ENCODE measurements at regions not wholly inside any gene's neighbourhood (a gene's known extent, or its start where the extent isn't known, plus 50 kb on each side); places are given as distances from the start of the nearest gene placed in this dataset.
"Not testable (repeated sequence)": the region's sequence is repeated elsewhere in the genome, so short reads cannot be mapped to it uniquely, and the experiment has no call there.

DNA sequence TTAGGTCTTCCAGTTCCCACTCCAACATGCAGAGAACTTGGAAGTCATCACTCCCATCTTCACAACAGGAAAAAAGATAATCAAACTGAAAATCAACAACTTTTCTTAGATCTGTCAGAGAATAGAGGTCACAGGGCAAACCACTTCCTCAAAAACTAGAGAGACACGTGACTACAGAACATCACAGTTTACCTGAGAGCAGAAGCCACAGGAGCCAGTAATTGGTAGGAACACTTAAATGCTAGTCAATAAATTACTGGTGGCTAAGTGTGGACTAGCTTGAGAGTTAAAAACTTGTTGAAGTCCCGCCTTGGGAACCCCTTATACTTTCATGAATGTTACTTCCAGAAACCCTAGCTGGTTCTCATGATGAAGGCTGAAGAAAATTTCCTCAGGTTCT, 81.1 kb downstream of the THSD1 start:
- H3K27ac Mint-ChIP-seq (ENCODE audit: unreplicated experiment); DNase-seq (ENCODE audit: low spot score); H3K36me3 Mint-ChIP-seq (ENCODE audit: low read depth); H3K4me3 Mint-ChIP-seq (ENCODE audit: unreplicated experiment); H3K9me3 Mint-ChIP-seq (ENCODE audit: low read depth); H3K4me1 Mint-ChIP-seq (ENCODE audit: low read depth): not testable (repeated sequence)
- H3K27me3 Mint-ChIP-seq (ENCODE audit: low read depth) = peaks cover 19% of the 10 kb centered on the region

DNA sequence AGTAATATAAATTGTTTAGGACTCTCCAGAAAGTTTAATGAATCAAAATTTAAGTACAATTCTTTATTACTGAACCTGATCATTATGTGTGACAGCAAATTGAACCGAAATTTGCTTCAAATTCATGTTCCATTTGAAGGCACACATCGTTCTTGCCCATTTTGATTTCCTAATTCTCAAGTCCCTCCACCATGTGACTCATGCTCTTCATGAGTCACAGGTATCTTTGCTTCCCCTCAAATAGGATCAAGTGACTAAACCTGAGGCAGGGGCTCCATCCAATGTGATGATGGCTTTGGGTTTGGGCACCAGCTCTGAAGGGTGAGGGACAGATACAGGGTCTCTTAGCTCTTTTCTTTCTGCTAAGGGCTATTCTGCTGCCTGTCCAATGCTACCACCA, 86.1 kb downstream of the THSD1 start:
- no peaks in the 10 kb centered on the region for H3K4me1 Mint-ChIP-seq (ENCODE audit: low read depth)
- peaks cover 36% of the 10 kb centered on the region for H3K27me3 Mint-ChIP-seq (ENCODE audit: low read depth)
- no peaks in the 10 kb centered on the region for H3K36me3 Mint-ChIP-seq (ENCODE audit: low read depth)
- H3K4me3 Mint-ChIP-seq (ENCODE audit: unreplicated experiment) = no peak overlapping the region
- TF ChIP-seq, protein P1, sequence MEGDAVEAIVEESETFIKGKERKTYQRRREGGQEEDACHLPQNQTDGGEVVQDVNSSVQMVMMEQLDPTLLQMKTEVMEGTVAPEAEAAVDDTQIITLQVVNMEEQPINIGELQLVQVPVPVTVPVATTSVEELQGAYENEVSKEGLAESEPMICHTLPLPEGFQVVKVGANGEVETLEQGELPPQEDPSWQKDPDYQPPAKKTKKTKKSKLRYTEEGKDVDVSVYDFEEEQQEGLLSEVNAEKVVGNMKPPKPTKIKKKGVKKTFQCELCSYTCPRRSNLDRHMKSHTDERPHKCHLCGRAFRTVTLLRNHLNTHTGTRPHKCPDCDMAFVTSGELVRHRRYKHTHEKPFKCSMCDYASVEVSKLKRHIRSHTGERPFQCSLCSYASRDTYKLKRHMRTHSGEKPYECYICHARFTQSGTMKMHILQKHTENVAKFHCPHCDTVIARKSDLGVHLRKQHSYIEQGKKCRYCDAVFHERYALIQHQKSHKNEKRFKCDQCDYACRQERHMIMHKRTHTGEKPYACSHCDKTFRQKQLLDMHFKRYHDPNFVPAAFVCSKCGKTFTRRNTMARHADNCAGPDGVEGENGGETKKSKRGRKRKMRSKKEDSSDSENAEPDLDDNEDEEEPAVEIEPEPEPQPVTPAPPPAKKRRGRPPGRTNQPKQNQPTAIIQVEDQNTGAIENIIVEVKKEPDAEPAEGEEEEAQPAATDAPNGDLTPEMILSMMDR (IDR thresholded peaks at IDR 0.05) = no peak
- no peaks in the 10 kb centered on the region for H3K9me3 Mint-ChIP-seq (ENCODE audit: low read depth)
- H3K27ac Mint-ChIP-seq (ENCODE audit: unreplicated experiment) = no peak overlapping the region
- DNase-seq (ENCODE audit: low spot score) = no peak

DNA sequence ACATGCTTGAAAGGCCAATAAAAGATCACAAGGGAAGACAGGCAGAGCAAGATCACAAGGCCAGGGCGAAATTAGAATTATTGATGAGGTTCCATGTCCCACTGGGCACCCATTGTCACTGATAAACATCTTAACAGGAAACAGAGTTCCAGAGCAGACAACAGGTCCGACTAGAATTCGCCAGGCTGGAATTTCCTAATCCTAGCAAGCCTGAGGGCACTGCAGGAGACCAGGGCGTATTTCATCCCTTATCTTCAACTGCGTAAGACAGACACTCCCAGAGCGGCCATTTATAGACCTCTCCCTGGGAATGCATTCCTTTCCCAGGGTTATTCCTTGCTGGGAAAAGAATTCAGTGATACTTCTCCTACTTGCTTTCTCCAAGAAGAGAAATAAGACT, 96.1 kb downstream of the THSD1 start:
- DNase-seq (ENCODE audit: low spot score); H3K4me1 Mint-ChIP-seq (ENCODE audit: low read depth); H3K27ac Mint-ChIP-seq (ENCODE audit: unreplicated experiment): not testable (repeated sequence)

DNA sequence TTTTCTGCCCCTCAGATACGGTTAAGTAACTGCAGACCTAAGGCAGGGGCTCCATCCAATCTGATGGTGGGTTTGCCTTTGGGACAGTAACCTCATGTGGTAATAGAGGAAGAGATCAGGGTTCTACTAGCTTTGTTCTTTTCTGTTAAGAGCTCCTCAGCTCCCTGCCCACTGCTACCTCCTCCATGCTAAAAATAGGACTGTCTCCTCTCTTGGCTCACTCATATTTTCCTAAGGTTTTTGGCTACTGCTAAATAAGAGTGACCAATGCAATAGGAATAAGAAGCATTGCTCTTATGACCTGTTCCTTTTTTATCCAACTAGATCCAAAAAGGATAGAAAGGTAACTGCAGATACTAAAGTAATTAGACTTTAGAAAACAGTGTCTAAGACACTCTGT, 99.6 kb downstream of the THSD1 start:
- H3K27ac Mint-ChIP-seq (ENCODE audit: unreplicated experiment); H3K4me3 Mint-ChIP-seq (ENCODE audit: unreplicated experiment); H3K27me3 Mint-ChIP-seq (ENCODE audit: low read depth); H3K4me1 Mint-ChIP-seq (ENCODE audit: low read depth); DNase-seq (ENCODE audit: low spot score); H3K36me3 Mint-ChIP-seq (ENCODE audit: low read depth): not testable (repeated sequence)
- H3K9me3 Mint-ChIP-seq (ENCODE audit: low read depth) = peaks cover 24% of the 10 kb centered on the region

More for the DNA sequence above, 96.1 kb downstream of the THSD1 start:
- Mint-ChIP-seq H3K9me3 (ENCODE audit: low read depth) (peaks cover 20% of the 10 kb centered on the region), H3K27me3 (ENCODE audit: low read depth) (peaks cover 12% of the 10 kb centered on the region)
- not testable (repeated sequence) for H3K4me3 Mint-ChIP-seq (ENCODE audit: unreplicated experiment); H3K36me3 Mint-ChIP-seq (ENCODE audit: low read depth)

DNA sequence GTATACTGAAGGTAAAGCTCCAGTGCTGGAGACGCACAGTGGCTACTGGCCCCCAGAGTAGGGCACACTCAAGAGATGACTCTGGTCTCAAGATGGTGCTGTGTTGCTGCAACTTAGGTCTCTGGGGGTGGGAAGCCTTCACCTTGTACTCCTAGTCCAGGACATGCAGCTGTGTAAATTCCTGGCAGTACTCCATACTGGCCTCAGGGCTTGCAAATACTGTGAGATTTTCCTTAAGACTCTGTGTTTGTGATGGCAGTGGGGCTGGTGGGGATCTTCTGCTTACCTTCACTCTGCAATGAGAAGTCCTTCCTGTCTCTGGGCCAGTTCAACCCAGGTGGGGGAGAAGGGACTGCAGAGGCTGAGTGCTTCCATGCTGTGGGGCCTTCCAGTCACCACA, 102.9 kb downstream of the THSD1 start:
- not testable (repeated sequence) for H3K4me3 Mint-ChIP-seq (ENCODE audit: unreplicated experiment); H3K27ac Mint-ChIP-seq (ENCODE audit: unreplicated experiment); H3K27me3 Mint-ChIP-seq (ENCODE audit: low read depth); H3K4me1 Mint-ChIP-seq (ENCODE audit: low read depth); DNase-seq (ENCODE audit: low spot score); H3K36me3 Mint-ChIP-seq (ENCODE audit: low read depth)
- peaks cover 17% of the 10 kb centered on the region for H3K9me3 Mint-ChIP-seq (ENCODE audit: low read depth)

DNA sequence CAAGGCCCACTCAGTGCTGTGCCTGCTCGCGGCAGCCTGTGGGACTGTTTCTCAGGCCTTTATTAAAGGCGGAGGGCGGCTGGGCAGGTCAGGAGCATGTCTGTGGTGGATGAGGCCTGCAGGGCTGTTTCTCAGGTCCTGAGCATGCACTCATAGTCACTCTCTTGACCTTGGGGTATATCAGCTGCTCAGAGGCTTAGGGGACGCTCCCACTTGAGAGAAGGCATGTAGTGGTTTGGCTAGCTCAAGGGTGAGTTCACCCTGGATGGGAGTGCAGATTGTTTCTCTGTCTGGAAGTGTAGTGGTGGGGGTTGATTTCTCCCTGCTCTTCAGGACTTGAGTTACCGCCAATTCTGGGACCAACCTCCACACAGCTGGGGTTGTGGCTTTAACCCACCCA, 103.3 kb downstream of the THSD1 start:
- H3K27me3 Mint-ChIP-seq (ENCODE audit: low read depth); H3K4me1 Mint-ChIP-seq (ENCODE audit: low read depth); H3K36me3 Mint-ChIP-seq (ENCODE audit: low read depth); H3K27ac Mint-ChIP-seq (ENCODE audit: unreplicated experiment); DNase-seq (ENCODE audit: low spot score); H3K4me3 Mint-ChIP-seq (ENCODE audit: unreplicated experiment): not testable (repeated sequence)
- peaks cover 17% of the 10 kb centered on the region for H3K9me3 Mint-ChIP-seq (ENCODE audit: low read depth)

DNA sequence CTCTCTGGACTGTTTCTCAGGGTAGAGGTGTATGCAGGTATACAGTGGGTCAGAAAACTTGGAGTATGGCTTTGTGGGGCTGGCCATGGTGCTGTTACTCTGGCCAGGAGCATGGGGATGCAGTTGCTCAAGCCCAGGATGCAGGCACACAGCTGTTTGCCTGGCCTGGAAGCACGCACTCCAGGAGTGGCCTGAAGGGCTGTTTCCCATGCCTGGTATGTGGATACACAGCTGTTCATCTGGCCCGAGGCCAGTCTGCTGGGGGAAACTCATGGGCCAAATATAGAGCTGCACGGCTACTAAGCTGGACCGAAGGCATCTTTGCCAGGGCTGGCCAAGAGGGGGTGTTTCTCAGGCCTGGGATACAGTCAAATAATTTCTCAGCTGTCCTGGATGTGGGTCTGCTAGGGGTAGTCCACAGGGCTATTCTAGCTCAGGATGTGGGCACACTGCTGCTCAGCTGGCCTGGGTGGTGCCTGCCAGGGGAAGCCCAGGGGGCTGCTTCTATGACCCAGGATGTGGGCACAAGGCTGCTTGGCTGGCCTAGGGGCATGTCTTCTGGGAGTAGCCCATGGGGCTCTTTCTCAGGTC, 104.1 kb downstream of the THSD1 start:
- H3K4me1 Mint-ChIP-seq (ENCODE audit: low read depth); H3K27ac Mint-ChIP-seq (ENCODE audit: unreplicated experiment); H3K4me3 Mint-ChIP-seq (ENCODE audit: unreplicated experiment); DNase-seq (ENCODE audit: low spot score); H3K27me3 Mint-ChIP-seq (ENCODE audit: low read depth); H3K36me3 Mint-ChIP-seq (ENCODE audit: low read depth): not testable (repeated sequence)
- H3K9me3 Mint-ChIP-seq (ENCODE audit: low read depth) = peaks cover 17% of the 10 kb centered on the region

DNA sequence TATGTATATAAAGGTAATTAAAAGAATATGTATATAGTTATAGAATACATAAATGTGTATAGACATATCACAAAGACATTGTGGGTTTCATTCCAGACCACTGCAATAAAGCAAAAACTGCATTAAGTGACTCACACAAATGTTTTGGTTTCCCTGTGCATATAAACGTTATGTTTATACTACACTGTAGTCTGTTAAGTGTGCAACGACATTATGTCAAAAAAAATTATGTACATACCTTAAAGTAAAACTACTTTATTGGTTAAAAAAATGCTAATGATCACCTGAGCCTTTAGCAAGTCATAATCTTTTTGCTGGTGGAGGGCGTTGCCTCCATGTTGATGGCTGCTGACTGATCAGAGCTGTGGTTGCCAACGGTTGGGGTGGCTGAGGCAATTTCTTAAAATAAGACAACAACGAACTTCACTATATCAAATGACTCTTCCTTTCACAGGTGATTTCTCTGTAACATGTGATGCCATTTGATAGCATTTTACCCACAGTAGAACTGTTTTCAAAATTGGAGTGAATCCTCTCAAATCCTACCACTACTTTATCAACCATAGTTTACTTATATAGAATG, 107.8 kb downstream of the THSD1 start:
- H3K36me3 Mint-ChIP-seq (ENCODE audit: low read depth); H3K27me3 Mint-ChIP-seq (ENCODE audit: low read depth); H3K27ac Mint-ChIP-seq (ENCODE audit: unreplicated experiment); H3K4me3 Mint-ChIP-seq (ENCODE audit: unreplicated experiment); H3K4me1 Mint-ChIP-seq (ENCODE audit: low read depth); DNase-seq (ENCODE audit: low spot score): not testable (repeated sequence)
- H3K9me3 Mint-ChIP-seq (ENCODE audit: low read depth) = peaks cover 17% of the 10 kb centered on the region

DNA sequence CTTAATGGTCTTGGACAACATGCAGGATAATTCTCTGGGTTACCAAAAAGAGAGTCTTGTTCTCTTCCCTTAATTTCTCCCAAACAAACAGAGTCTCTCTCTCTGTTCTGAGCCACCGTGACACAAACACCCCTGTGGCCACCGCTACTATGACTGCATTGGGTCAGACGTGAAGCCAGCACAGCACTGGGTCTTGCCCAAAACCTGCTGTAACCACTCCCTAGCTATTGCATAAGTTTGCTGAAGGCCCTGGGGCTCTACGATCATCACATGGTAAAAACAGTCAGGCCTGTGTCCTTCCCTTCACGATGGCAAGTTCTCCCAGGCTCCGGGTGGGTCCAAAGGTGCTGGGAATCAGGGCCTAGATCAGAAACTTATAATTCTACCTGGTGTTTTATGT, 117.1 kb downstream of the THSD1 start:
- DNase-seq (ENCODE audit: low spot score); H3K4me3 Mint-ChIP-seq (ENCODE audit: unreplicated experiment); H3K27ac Mint-ChIP-seq (ENCODE audit: unreplicated experiment); H3K36me3 Mint-ChIP-seq (ENCODE audit: low read depth); H3K4me1 Mint-ChIP-seq (ENCODE audit: low read depth): not testable (repeated sequence)
- Mint-ChIP-seq H3K27me3 (ENCODE audit: low read depth) (peaks cover 11% of the 10 kb centered on the region), H3K9me3 (ENCODE audit: low read depth) (peaks cover 11% of the 10 kb centered on the region)

DNA sequence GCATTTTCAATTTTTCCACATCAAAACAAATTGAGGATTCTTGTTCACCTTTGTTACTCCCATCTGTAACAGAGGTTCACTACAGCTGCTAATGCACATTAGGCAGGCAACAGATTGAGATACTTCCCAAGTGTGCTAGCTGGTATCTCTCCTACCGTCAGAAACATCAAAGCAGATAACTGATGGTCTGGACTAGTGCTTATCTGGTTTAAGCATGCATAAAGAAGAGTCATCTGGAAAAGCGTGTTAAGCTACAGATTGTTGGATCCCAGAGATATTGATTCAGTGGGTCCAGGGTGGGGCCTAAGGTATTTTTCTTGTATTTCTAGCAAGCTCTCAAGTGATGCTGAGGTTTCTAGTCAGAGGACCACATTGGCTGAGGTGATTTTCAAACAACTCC, 122.0 kb upstream of the NEK3 start:
- H3K36me3 Mint-ChIP-seq (ENCODE audit: low read depth); H3K27ac Mint-ChIP-seq (ENCODE audit: unreplicated experiment); H3K4me3 Mint-ChIP-seq (ENCODE audit: unreplicated experiment); H3K9me3 Mint-ChIP-seq (ENCODE audit: low read depth); H3K27me3 Mint-ChIP-seq (ENCODE audit: low read depth); H3K4me1 Mint-ChIP-seq (ENCODE audit: low read depth); DNase-seq (ENCODE audit: low spot score): not testable (repeated sequence)

DNA sequence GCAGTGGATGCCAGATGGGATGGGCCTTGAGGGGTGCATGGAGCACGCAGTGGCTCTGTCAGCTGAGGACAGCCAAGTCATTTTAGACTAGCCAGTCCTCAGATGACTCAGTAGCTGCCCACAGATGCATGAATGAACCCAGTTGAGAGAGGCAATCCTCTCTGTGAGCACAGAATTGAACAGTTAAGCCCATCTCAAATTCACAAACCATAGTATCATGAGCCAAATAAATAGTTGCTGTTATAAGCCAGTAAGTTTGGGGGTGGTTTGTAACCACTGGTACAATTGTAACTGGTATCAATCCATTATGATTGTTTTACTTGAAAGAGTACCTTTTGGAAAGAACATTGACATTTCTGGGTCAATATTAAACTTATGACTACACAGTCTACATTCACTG, 120.0 kb upstream of the NEK3 start:
- H3K4me1 Mint-ChIP-seq (ENCODE audit: low read depth); DNase-seq (ENCODE audit: low spot score); H3K36me3 Mint-ChIP-seq (ENCODE audit: low read depth); H3K27ac Mint-ChIP-seq (ENCODE audit: unreplicated experiment); H3K27me3 Mint-ChIP-seq (ENCODE audit: low read depth); H3K4me3 Mint-ChIP-seq (ENCODE audit: unreplicated experiment); H3K9me3 Mint-ChIP-seq (ENCODE audit: low read depth): not testable (repeated sequence)

DNA sequence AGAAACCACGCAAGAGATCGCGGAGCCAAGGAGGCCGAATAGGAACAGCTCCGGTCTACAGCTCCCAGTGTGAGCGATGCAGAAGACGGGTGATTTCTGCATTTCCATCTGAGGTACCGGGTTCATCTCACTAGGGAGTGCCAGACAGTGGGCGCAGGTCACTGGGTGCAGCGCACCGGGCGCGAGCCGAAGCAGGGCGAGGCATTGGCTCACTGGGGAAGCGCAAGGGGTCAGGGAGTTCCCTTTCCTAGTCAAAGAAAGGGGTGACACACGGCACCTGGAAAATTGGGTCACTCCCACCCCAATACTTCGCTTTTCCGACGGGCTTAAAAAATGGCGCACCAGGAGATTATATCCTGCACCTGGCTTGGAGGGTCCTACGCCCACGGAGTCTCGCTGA, 94.9 kb upstream of the NEK3 start:
- DNase-seq (ENCODE audit: low spot score); H3K4me1 Mint-ChIP-seq (ENCODE audit: low read depth); H3K36me3 Mint-ChIP-seq (ENCODE audit: low read depth); H3K27ac Mint-ChIP-seq (ENCODE audit: unreplicated experiment); H3K4me3 Mint-ChIP-seq (ENCODE audit: unreplicated experiment); H3K9me3 Mint-ChIP-seq (ENCODE audit: low read depth); H3K27me3 Mint-ChIP-seq (ENCODE audit: low read depth): not testable (repeated sequence)
